ENCODE measurements at regions not wholly inside any gene's neighbourhood (a gene's known extent, or its start where the extent isn't known, plus 50 kb on each side); places are given as distances from the start of the nearest gene placed in this dataset.

DNA sequence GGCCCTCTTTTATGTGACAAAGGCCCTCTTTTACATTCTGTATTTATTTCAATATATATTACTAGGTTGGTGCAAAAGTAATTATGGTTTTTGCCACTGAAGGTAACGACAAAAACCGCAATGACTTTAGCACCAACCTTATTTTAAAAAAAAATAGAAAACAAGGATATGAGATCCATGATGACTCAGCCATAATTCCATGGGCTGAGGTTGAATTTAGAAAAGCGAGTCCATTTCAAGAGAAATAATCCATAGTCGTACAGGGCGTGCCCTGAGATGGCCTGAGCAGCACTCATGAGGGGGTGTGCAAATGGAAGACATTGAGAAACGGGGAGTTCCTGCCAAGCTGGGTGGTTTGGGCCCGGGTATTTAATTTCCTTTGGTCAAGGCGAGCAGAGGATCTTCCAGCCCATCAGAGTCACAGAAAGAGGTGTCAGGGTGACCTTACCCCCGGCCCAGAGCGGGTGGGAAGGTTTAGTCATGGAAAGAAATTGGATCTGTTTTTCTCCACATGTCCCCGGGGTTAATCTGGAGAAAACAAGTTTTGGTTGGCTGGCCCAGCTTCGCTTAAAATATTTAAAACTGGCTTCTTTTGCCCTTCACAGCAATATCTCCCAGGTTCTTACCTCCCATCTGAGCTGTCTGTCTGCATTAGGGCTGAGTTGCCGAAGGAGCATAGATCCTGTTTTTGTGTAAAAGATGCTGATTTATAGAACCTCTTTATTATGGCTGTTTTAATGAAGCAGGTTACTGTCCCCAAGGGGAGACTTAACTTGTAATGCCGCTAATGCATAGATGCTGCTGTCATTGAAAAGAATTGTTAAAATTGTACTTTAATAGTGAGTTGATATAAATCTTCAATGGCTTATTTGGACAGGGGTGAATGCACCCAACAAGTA lies 255.6 kb downstream of the PREX1 start:
- Histone ChIP-seq H3K4me1 (replicated peaks) (no peaks in the 10 kb centered on the region), H3K27me3 (replicated peaks) (peaks cover 33% of the 10 kb centered on the region)
- DNase-seq (ENCODE audit: low read depth in 1 of 2, low spot score in 2 of 2) = no peak

GRCh38 chr20:48569679-48570078 lies 258.1 kb downstream of the PREX1 start:
- DNase-seq (ENCODE audit: low read depth in 1 of 2, low spot score in 2 of 2) = no peak

More for the DNA sequence above, 255.6 kb downstream of the PREX1 start:
- Histone ChIP-seq H3K9me3 (replicated peaks) (no peaks in the 10 kb centered on the region), H3K36me3 (no peaks in the 10 kb centered on the region), H3K4me3 (no peak overlapping the region), H3K27ac (no peak overlapping the region)

DNA sequence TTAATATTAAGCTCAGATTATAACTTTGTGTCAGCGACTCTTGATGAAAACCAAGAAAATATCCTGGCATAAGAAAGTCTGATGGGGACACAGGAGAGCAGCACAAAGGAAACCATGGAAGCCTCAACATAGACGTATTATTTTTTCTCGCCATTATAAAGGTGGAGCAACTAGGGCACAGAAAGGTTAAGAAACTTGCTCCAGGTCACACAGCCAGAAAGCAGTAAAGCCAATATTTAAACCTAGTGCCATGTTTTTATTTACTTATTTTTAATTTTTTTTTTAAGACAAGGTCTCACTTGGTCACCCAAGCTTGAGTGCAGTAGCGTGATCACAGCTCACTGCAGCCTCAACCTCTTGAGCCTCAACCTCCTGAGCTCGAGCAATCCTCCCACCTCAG lies 259.3 kb downstream of the PREX1 start:
- no peak for DNase-seq (ENCODE audit: low read depth in 1 of 2, low spot score in 2 of 2)
- H3K4me3 ChIP-seq = no peak overlapping the region

More at GRCh38 chr20:48569679-48570078, 258.1 kb downstream of the PREX1 start:
- Histone ChIP-seq H3K4me3 (no peak overlapping the region), H3K36me3 (no peaks in the 10 kb centered on the region), H3K27ac (no peak overlapping the region), H3K27me3 (replicated peaks) (peaks cover 36% of the 10 kb centered on the region), H3K9me3 (replicated peaks) (no peaks in the 10 kb centered on the region), H3K4me1 (replicated peaks) (no peaks in the 10 kb centered on the region)

GRCh38 chr20:48567145-48567544 lies 260.7 kb downstream of the PREX1 start:
- Histone ChIP-seq H3K36me3 (no peaks in the 10 kb centered on the region), H3K4me3 (no peak overlapping the region), H3K9me3 (replicated peaks) (no peaks in the 10 kb centered on the region), H3K4me1 (replicated peaks) (no peaks in the 10 kb centered on the region), H3K27ac (no peak overlapping the region), H3K27me3 (replicated peaks) (peaks cover 19% of the 10 kb centered on the region)
- DNase-seq (ENCODE audit: low read depth in 1 of 2, low spot score in 2 of 2) = no peak

More for the DNA sequence above, 259.3 kb downstream of the PREX1 start:
- Histone ChIP-seq H3K9me3 (replicated peaks) (no peaks in the 10 kb centered on the region), H3K36me3 (no peaks in the 10 kb centered on the region), H3K27ac (no peak overlapping the region), H3K4me1 (replicated peaks) (no peaks in the 10 kb centered on the region), H3K27me3 (replicated peaks) (peaks cover 29% of the 10 kb centered on the region)

GRCh38 chr20:48564982-48565539 lies 262.7 kb downstream of the PREX1 start:
- H3K36me3 ChIP-seq = no peaks in the 10 kb centered on the region
- H3K9me3 ChIP-seq (replicated peaks) = no peaks in the 10 kb centered on the region
- no peaks in the 10 kb centered on the region for H3K4me1 ChIP-seq (replicated peaks)
- no peak for DNase-seq (ENCODE audit: low read depth in 1 of 2, low spot score in 2 of 2)
- no peak overlapping the region for H3K4me3 ChIP-seq
- no peak overlapping the region for H3K27ac ChIP-seq
- peaks cover 13% of the 10 kb centered on the region; the same call in 1 of the 2 replicates for H3K27me3 ChIP-seq (replicated peaks)

GRCh38 chr20:48563191-48563870 lies 264.5 kb downstream of the PREX1 start:
- H3K36me3 ChIP-seq = no peaks in the 10 kb centered on the region
- H3K27ac ChIP-seq = no peak overlapping the region
- H3K4me3 ChIP-seq = no peak overlapping the region
- no peaks in the 10 kb centered on the region for H3K9me3 ChIP-seq (replicated peaks)
- H3K27me3 ChIP-seq (replicated peaks) = peaks cover 13% of the 10 kb centered on the region; the same call in 1 of the 2 replicates
- H3K4me1 ChIP-seq (replicated peaks) = no peaks in the 10 kb centered on the region
- DNase-seq (ENCODE audit: low read depth in 1 of 2, low spot score in 2 of 2) = no peak

DNA sequence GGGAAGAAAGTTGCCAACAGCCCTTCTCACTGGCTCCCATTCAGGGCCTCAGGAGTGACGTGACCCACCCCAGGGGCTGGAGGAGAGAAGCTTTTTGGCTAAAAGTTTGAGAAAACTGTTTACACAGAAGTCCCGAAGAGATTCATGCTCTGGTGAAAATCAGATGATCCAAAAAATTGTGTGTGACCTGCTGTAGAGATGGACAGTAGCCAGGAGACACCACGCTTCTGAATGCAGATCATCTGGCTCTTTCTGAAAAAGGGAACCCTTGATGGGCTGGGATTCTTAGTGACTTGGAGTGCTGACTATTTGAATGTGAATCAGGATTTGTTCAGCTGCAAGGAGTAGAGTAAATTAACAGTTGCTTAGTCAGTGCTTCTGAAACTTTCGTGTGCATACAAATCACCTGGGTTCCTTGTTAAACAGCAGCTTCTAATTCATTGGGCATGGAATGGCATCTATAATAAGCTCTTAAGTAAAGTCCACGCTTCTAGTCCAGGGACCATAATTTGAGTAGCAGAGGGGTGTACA lies 265.1 kb downstream of the PREX1 start:
- Histone ChIP-seq H3K27ac (no peak overlapping the region), H3K36me3 (no peaks in the 10 kb centered on the region), H3K27me3 (replicated peaks) (peaks cover 14% of the 10 kb centered on the region), H3K4me1 (replicated peaks) (no peaks in the 10 kb centered on the region), H3K9me3 (replicated peaks) (no peaks in the 10 kb centered on the region), H3K4me3 (no peak overlapping the region)
- no peak for DNase-seq (ENCODE audit: low read depth in 1 of 2, low spot score in 2 of 2)

DNA sequence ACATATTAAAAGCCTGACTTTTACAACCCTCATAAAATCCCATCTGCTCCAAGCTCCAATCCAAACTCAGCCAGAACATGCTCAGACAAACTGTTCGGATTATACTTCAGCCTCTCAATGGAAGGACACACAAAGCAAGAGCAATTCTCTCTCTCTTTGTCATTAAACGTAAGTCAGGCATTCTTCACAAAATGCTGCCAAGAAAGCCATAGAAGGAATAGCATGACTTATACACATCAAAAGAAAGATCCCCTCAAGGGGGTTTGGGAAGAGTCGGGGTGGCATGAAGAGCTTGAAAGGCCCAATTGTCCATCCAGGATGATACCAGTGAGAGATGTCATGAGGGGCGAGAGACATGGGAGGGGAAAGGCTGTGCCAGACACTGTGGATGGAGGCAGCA lies 268.9 kb downstream of the PREX1 start:
- H3K9me3 ChIP-seq (replicated peaks) = no peaks in the 10 kb centered on the region
- no peak overlapping the region for H3K27ac ChIP-seq
- no peaks in the 10 kb centered on the region for H3K36me3 ChIP-seq
- H3K4me1 ChIP-seq (replicated peaks) = no peaks in the 10 kb centered on the region
- H3K4me3 ChIP-seq = no peak overlapping the region
- DNase-seq (ENCODE audit: low read depth in 1 of 2, low spot score in 2 of 2) = no peak
- H3K27me3 ChIP-seq (replicated peaks) = peaks cover 34% of the 10 kb centered on the region

DNA sequence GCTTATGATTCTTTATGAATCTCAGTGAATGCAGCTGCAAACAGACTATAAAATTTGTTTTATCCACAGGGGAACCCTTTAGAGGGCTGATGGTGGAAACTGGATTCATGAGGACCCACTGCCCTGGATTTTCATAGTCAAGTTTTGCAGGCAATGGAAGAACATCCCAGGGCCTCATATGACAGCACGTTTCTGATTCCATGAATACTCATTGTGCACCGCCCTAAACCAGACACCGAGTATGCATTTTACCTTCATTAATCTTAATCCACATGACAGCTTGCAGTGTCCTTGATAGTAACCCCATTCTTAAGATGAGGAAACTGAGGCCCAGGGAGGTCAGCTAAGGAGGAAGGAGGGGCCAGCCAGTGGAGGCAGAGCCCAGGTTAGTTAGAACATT lies 270.4 kb downstream of the PREX1 start:
- Histone ChIP-seq H3K27ac (no peak overlapping the region), H3K4me1 (replicated peaks) (no peaks in the 10 kb centered on the region), H3K4me3 (no peak overlapping the region), H3K9me3 (replicated peaks) (no peaks in the 10 kb centered on the region), H3K36me3 (no peaks in the 10 kb centered on the region), H3K27me3 (replicated peaks) (peaks cover 45% of the 10 kb centered on the region)
- DNase-seq (ENCODE audit: low read depth in 1 of 2, low spot score in 2 of 2) = no peak

DNA sequence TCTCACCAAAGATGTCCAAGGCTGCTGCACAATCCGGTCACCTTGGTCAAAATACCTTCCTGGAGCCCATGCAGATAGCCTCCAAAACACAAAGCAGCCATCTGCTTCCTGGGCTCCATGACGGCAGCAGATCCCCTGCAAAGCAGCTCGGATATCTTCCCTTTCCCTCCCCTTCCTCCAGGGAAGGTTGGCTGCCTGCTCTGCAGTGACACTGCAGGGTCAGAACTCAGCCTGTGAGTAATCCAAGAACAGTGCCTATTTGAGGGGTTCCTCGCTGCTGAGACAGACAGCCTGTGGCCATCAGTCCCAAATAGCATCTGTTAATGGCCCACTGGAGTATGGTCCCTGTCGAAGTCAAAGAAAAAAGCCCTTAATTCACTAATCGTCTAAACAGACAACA lies 270.8 kb downstream of the PREX1 start:
- H3K36me3 ChIP-seq = no peaks in the 10 kb centered on the region
- no peaks in the 10 kb centered on the region for H3K9me3 ChIP-seq (replicated peaks)
- no peak overlapping the region for H3K27ac ChIP-seq
- no peaks in the 10 kb centered on the region for H3K4me1 ChIP-seq (replicated peaks)
- peaks cover 45% of the 10 kb centered on the region for H3K27me3 ChIP-seq (replicated peaks)
- no peak overlapping the region for H3K4me3 ChIP-seq
- DNase-seq (ENCODE audit: low read depth in 1 of 2, low spot score in 2 of 2) = no peak

DNA sequence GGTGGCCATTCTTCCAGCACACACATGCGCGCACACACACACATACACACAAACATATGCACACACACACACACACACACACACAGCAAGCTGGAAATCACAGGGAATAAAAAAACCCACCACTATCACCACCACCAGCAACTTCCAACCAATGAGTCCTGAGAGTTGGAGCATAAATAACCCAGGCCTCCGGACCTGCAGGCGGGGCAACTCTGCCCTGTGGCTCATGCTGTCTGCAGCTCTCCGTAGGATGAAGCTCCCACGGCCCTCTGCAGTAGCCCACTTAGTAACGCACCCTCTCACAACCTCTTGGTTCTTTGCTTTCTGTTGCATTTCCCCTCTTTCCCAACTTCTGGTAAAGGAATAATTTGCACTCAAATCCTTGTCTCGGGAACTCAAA lies 275.2 kb downstream of the PREX1 start:
- no peaks in the 10 kb centered on the region for H3K9me3 ChIP-seq (replicated peaks)
- H3K27me3 ChIP-seq (replicated peaks) = peaks cover 38% of the 10 kb centered on the region
- no peak overlapping the region for H3K4me3 ChIP-seq
- H3K36me3 ChIP-seq = no peaks in the 10 kb centered on the region
- DNase-seq (ENCODE audit: low read depth in 1 of 2, low spot score in 2 of 2) = no peak
- H3K4me1 ChIP-seq (replicated peaks) = no peaks in the 10 kb centered on the region
- H3K27ac ChIP-seq = no peak overlapping the region

DNA sequence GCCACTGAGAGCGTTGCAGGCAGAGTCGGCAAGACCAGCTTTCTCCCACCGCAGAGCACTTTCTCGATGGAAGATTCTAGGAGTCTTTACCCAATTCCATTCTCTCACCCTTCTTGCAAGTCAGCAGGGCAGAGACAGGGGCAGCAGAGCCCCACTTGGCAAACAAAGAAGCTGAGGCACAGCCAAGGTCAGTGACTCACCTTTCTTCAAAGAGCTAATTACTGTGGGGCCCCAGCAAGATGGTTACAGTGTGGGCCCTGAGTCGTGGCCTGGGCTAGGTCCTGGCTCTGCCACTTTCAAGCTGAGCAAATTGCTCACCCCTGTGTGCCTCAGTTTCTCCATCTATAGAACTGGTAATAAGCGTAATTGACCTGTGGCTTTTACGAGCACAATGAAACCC lies 277.0 kb downstream of the PREX1 start:
- no peak for DNase-seq (ENCODE audit: low read depth in 1 of 2, low spot score in 2 of 2)
- H3K36me3 ChIP-seq = no peaks in the 10 kb centered on the region
- no peaks in the 10 kb centered on the region for H3K4me1 ChIP-seq (replicated peaks)
- peaks cover 27% of the 10 kb centered on the region; the same call in 1 of the 2 replicates for H3K27me3 ChIP-seq (replicated peaks)
- H3K4me3 ChIP-seq = no peak overlapping the region
- no peaks in the 10 kb centered on the region for H3K9me3 ChIP-seq (replicated peaks)
- H3K27ac ChIP-seq = no peak overlapping the region

DNA sequence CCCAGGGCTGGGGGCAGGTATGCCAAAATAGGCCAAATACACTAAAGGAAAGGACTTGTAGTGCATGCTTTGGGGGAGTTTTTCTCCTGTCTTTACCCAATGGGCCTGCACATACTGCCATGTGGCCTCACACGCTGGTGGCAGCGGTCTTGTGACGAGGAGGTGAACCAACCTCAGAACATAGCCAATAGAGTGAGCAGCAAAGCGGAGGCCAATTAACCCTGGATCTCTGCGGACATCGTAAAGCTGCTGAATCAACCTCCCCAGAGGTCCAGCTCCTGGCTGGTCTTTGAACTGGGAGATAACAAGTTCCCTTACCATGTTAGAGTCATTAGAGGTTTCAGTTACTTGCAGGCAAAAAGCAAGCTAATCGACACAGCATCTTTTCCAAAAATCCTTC lies 280.1 kb downstream of the PREX1 start:
- Histone ChIP-seq H3K4me3 (no peak overlapping the region), H3K27me3 (replicated peaks) (peaks cover 9% of the 10 kb centered on the region; the same call in 1 of the 2 replicates), H3K4me1 (replicated peaks) (no peaks in the 10 kb centered on the region), H3K27ac (no peak overlapping the region), H3K36me3 (no peaks in the 10 kb centered on the region), H3K9me3 (replicated peaks) (no peaks in the 10 kb centered on the region; the same call in 1 of the 2 replicates)
- DNase-seq (ENCODE audit: low read depth in 1 of 2, low spot score in 2 of 2) = no peak

All from SJSA1 (cell line).